KMS-11 (cell line): ENCODE measurements at regions not wholly inside any gene's neighbourhood (a gene's known extent, or its start where the extent isn't known, plus 50 kb on each side); places are given as distances from the start of the nearest gene placed in this dataset.

ENCODE experiments used
- H2AFZ ChIP-seq: fragments of 200-600 bp; sonication (generic); 2 replicates; pipeline ENCODE4 v1.6.1; 2016; ENCODE audit warnings: antibody characterized with exemption, mixed run types, low read depth
- H3K27ac ChIP-seq: fragments of 200-600 bp; sonication (generic); 2 replicates; pipeline ENCODE4 v1.6.1; 2016; ENCODE audit warnings: mild to moderate bottlenecking, mixed run types
- H3K27me3 ChIP-seq: fragments of 200-600 bp; sonication (generic); 2 replicates; pipeline ENCODE4 v1.6.1; 2017; ENCODE audit warnings: mild to moderate bottlenecking, low read depth, mixed run types, moderate library complexity; ENCODE audit not compliant: insufficient read depth
- H3K36me3 ChIP-seq: fragments of 200-600 bp; sonication (generic); 2 replicates; pipeline ENCODE4 v1.6.1; 2017; ENCODE audit warnings: mild to moderate bottlenecking, mixed run types; ENCODE audit not compliant: insufficient read depth
- H3K4me1 ChIP-seq: fragments of 200-600 bp; sonication (generic); 2 replicates; pipeline ENCODE4 v1.6.1; 2016; ENCODE audit warnings: mild to moderate bottlenecking, low read depth, mixed run types; ENCODE audit not compliant: poor library complexity, severe bottlenecking
- H3K4me2 ChIP-seq: fragments of 200-600 bp; sonication (generic); 2 replicates; pipeline ENCODE4 v1.7.0; 2016; ENCODE audit warnings: mild to moderate bottlenecking, mixed run types
- H3K4me3 ChIP-seq: fragments of 200-600 bp; sonication (generic); IDR thresholded peaks from 2 replicates; pipeline ENCODE4 v1.6.1; 2017; ENCODE audit warnings: low read depth, low read length, mixed read lengths; ENCODE audit not compliant: insufficient read depth
- H3K79me2 ChIP-seq: fragments of 200-600 bp; sonication (generic); 2 replicates; pipeline ENCODE4 v1.6.1; 2016; ENCODE audit warnings: low read depth, mixed run types; ENCODE audit not compliant: insufficient read depth
- H3K9ac ChIP-seq: fragments of 200-600 bp; sonication (generic); 2 replicates; pipeline ENCODE4 v1.6.1; 2016; ENCODE audit warnings: mild to moderate bottlenecking, mixed run types
- H4K20me1 ChIP-seq: fragments of 200-600 bp; sonication (generic); 2 replicates; pipeline ENCODE4 v1.6.1; 2016; ENCODE audit warnings: mild to moderate bottlenecking, mixed run types; ENCODE audit not compliant: insufficient read depth
- TF ChIP-seq, protein P1 (sequence below): fragments of 200-600 bp; sonication (generic); conservative IDR thresholded peaks from 2 replicates; pipeline ENCODE4 v1.6.1; 2017; ENCODE audit warnings: low read depth, mild to moderate bottlenecking, antibody characterized with exemption, low read length, moderate library complexity, mixed read lengths

DNA sequence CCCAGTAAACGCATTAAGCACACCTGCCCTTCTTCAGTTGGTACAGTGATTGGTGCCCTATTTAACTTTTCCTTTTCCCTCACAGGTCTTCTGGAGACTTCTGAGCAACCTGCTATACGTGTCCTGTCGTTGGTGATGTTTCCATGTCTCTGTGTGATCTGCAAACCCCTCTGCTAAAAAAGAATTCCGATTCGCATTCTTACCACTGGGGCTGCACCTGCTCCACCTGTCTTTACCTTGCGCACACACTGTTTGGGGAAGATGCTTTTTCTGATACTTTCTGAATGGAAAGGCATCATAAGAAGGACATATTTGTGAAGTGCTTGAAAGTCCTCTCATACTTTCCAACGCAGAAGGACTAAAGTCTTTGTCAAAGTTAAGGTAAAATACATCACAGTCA lies 323.9 kb upstream of the SOX11 start:
- no peak overlapping the region for H3K9ac ChIP-seq
- no peaks in the 10 kb centered on the region for H3K27me3 ChIP-seq
- H3K36me3 ChIP-seq: no peaks in the 10 kb centered on the region
- H3K79me2 ChIP-seq: no peaks in the 10 kb centered on the region
- no peak overlapping the region for H3K4me3 ChIP-seq
- TF ChIP-seq, protein P1, sequence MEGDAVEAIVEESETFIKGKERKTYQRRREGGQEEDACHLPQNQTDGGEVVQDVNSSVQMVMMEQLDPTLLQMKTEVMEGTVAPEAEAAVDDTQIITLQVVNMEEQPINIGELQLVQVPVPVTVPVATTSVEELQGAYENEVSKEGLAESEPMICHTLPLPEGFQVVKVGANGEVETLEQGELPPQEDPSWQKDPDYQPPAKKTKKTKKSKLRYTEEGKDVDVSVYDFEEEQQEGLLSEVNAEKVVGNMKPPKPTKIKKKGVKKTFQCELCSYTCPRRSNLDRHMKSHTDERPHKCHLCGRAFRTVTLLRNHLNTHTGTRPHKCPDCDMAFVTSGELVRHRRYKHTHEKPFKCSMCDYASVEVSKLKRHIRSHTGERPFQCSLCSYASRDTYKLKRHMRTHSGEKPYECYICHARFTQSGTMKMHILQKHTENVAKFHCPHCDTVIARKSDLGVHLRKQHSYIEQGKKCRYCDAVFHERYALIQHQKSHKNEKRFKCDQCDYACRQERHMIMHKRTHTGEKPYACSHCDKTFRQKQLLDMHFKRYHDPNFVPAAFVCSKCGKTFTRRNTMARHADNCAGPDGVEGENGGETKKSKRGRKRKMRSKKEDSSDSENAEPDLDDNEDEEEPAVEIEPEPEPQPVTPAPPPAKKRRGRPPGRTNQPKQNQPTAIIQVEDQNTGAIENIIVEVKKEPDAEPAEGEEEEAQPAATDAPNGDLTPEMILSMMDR: no peak
- no peaks in the 10 kb centered on the region for H3K4me1 ChIP-seq
- no peak overlapping the region for H2AFZ ChIP-seq
- H3K4me2 ChIP-seq: no peak overlapping the region
- H3K27ac ChIP-seq: no peak overlapping the region
- H4K20me1 ChIP-seq: no peaks in the 10 kb centered on the region

DNA sequence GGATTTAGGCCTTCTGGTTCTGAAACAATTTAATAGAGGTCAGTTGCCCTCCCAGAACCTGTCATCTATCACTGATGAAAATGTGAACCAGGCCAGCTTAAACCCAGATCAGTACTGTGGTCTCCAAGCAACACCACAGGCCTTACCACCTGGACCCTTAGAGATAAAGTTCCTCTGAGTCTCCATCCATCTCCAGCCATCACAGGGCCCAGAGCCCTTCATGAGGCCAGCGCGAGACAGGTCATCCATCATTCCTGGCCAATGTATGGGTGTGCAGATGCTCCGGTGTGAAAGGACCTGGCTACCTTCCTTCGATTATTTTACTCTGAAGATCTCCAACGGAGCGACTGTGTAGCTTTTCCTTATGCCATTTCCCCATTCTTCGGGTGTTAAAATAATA lies 322.7 kb upstream of the SOX11 start:
- Histone ChIP-seq H3K79me2 (no peaks in the 10 kb centered on the region), H3K27me3 (no peaks in the 10 kb centered on the region), H3K4me1 (no peaks in the 10 kb centered on the region), H3K27ac (no peak overlapping the region), H3K36me3 (no peaks in the 10 kb centered on the region), H4K20me1 (no peaks in the 10 kb centered on the region), H3K9ac (no peak overlapping the region), H2AFZ (no peak overlapping the region), H3K4me2 (no peak overlapping the region), H3K4me3 (no peak overlapping the region)
- TF ChIP-seq, protein P1: no peak

DNA sequence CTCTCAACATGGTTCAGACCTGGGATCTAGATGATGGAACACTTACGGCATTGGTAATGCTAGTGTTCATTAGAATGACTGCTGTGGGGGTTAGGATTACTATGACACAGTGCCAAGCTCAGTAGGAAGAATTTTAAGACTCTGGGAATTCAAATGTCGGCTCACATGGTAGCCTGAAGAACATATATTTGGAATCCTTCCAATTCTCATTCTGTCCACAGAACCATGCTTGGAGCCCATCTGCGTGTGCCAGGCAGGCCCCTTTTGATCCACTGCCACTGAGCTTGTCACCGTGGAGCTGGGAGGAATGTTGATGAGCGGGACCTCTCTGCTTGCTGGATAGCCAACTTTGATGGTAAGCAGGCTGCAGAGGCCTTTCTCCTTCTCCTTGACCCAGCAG lies 322.0 kb upstream of the SOX11 start:
- H3K27me3 ChIP-seq: no peaks in the 10 kb centered on the region
- H2AFZ ChIP-seq: no peak overlapping the region
- TF ChIP-seq, protein P1: no peak
- H3K27ac ChIP-seq: no peak overlapping the region
- no peak overlapping the region for H3K4me3 ChIP-seq
- no peaks in the 10 kb centered on the region for H3K4me1 ChIP-seq
- H3K9ac ChIP-seq: no peak overlapping the region
- no peaks in the 10 kb centered on the region for H4K20me1 ChIP-seq
- H3K36me3 ChIP-seq: no peaks in the 10 kb centered on the region
- H3K4me2 ChIP-seq: no peak overlapping the region
- no peaks in the 10 kb centered on the region for H3K79me2 ChIP-seq

DNA sequence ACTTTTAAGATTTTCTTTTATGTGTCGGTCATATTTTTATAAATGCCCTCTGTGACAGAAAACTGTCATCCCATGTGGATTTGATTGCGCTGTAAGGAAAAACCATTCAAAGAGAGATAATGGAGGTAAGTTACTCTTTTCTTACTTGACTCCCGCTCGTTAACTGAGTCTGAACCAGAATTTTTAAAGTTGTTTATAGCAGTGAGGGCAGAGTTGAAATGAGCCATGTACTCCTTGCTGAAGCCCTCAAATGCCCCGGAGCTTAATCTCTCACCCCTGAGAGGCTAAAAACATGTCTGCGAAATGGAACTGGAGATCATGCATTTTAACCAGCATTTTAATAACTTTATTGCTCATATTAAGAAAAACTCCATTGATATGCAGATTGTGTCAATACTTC lies 320.0 kb upstream of the SOX11 start:
- H3K27me3 ChIP-seq: no peaks in the 10 kb centered on the region
- no peak overlapping the region for H3K4me3 ChIP-seq
- H3K36me3 ChIP-seq: no peaks in the 10 kb centered on the region
- no peak overlapping the region for H2AFZ ChIP-seq
- H4K20me1 ChIP-seq: no peaks in the 10 kb centered on the region
- TF ChIP-seq, protein P1: no peak
- H3K79me2 ChIP-seq: no peaks in the 10 kb centered on the region
- no peak overlapping the region for H3K27ac ChIP-seq
- no peak overlapping the region for H3K9ac ChIP-seq
- no peak overlapping the region for H3K4me2 ChIP-seq
- no peaks in the 10 kb centered on the region for H3K4me1 ChIP-seq

DNA sequence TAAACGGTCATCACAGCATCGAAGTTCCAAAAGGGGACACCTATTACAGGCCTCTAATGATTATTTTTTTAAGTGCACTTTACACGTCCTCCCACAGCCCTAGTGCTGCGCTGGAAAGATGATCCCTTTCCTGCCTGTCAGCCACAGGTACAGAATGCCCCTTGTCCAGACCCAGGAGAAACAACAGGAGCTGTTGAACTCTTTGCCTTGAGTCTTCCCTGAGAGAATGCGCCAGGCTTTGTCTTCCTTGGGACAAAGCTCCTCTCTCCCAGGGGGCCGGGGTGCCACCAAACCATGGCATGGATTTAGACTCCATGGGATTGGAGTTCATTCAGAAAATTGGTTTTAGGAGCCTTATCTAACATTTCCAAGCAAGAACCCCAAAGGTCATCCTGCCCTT lies 319.0 kb upstream of the SOX11 start:
- no peaks in the 10 kb centered on the region for H3K79me2 ChIP-seq
- TF ChIP-seq, protein P1: no peak
- H3K4me2 ChIP-seq: no peak overlapping the region
- no peak overlapping the region for H3K4me3 ChIP-seq
- no peak overlapping the region for H3K9ac ChIP-seq
- no peaks in the 10 kb centered on the region for H3K36me3 ChIP-seq
- no peak overlapping the region for H3K27ac ChIP-seq
- H3K4me1 ChIP-seq: no peaks in the 10 kb centered on the region
- no peak overlapping the region for H2AFZ ChIP-seq
- H3K27me3 ChIP-seq: no peaks in the 10 kb centered on the region
- H4K20me1 ChIP-seq: no peaks in the 10 kb centered on the region
